COLO668 (cell line): ENCODE measurements at regions not wholly inside any gene's neighbourhood (a gene's known extent, or its start where the extent isn't known, plus 50 kb on each side); places are given as distances from the start of the nearest gene placed in this dataset.
"Not testable (repeated sequence)": the region's sequence is repeated elsewhere in the genome, so short reads cannot be mapped to it uniquely, and the experiment has no call there.

Source experiments
- DNase-seq: peaks from one replicate; lab custom pipeline; 2025; ENCODE audit not compliant: unreplicated experiment; lab: John Stamatoyannopoulos, UW

GRCh38 chr4:125573786-125574185 is 259.0 kb downstream of the FAT4 start:
- DNase-seq = no peak

GRCh38 chr4:125582302-125582701 is 267.5 kb downstream of the FAT4 start:
- no peak for DNase-seq

GRCh38 chr4:125590158-125590557 is 275.4 kb downstream of the FAT4 start:
- DNase-seq = no peak

- no peak for DNase-seq
Measured at GRCh38 chr4:125591290-125591689, 276.5 kb downstream of the FAT4 start.

- no peak for DNase-seq
Measured at GRCh38 chr4:125594056-125594602, 279.4 kb downstream of the FAT4 start.

- not testable (repeated sequence) for DNase-seq
Measured at GRCh38 chr4:125605926-125606325, 291.2 kb downstream of the FAT4 start.

- DNase-seq = no peak
Measured at GRCh38 chr4:125620066-125620860, 305.5 kb downstream of the FAT4 start.

GRCh38 chr4:125624951-125625350 is 310.2 kb downstream of the FAT4 start:
- DNase-seq = no peak

GRCh38 chr4:125626946-125627345 is 312.2 kb downstream of the FAT4 start:
- no peak for DNase-seq

- no peak for DNase-seq
Measured at GRCh38 chr4:125639182-125639621, 324.4 kb downstream of the FAT4 start.

- no peak for DNase-seq
Measured at GRCh38 chr4:125641611-125642010, 326.9 kb downstream of the FAT4 start.

GRCh38 chr4:125642645-125643044 is 327.9 kb downstream of the FAT4 start:
- no peak for DNase-seq

GRCh38 chr4:125649452-125649851 is 334.7 kb downstream of the FAT4 start:
- DNase-seq = no peak

- no peak for DNase-seq
Measured at GRCh38 chr4:125650557-125650956, 335.8 kb downstream of the FAT4 start.

GRCh38 chr4:125651707-125652357 is 337.1 kb downstream of the FAT4 start:
- not testable (repeated sequence) for DNase-seq

- no peak for DNase-seq
Measured at GRCh38 chr4:125658773-125659172, 344.0 kb downstream of the FAT4 start.

- DNase-seq = no peak
Measured at GRCh38 chr4:125663896-125664767, 349.4 kb downstream of the FAT4 start.

GRCh38 chr4:125666635-125667034 is 351.9 kb downstream of the FAT4 start:
- no peak for DNase-seq

GRCh38 chr4:125676156-125676555 is 361.4 kb downstream of the FAT4 start:
- DNase-seq = no peak

GRCh38 chr4:125676583-125676982 is 361.8 kb downstream of the FAT4 start:
- no peak for DNase-seq

- DNase-seq = no peak
Measured at GRCh38 chr4:125677665-125678307, 363.0 kb downstream of the FAT4 start.
